Anterior cingulate cortex (tissue), 58 donors: ENCODE measurements at regions not wholly inside any gene's neighbourhood (a gene's known extent, or its start where the extent isn't known, plus 50 kb on each side); places are given as distances from the start of the nearest gene placed in this dataset.
"Not testable (repeated sequence)": the region's sequence is repeated elsewhere in the genome, so short reads cannot be mapped to it uniquely, and the experiment has no call there.

ENCODE experiments used
- DNase-seq, 58 donors: peaks; one replicate each; lab custom pipeline; 2025; lab: John Stamatoyannopoulos, UW

DNA sequence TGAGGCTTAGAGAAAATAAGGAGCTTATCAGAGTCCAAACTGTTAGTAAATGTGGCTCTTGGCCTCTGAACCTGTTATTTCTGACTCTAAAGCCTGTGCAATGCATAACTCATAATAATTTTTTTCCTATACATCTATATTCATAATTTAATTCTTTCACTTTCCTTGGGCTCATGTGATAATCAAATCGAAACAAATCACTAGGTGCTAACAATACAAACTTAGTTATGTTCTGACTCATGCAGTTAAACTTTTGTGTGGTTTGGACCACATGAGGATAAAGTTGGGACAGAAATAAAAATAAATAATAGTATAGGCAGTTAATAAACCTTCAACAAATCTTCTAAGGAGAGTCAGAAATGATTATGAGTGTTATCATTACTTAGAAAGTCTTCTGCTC lies 1629.0 kb downstream of the OLFM4 start:
- DNase-seq = no peak

DNA sequence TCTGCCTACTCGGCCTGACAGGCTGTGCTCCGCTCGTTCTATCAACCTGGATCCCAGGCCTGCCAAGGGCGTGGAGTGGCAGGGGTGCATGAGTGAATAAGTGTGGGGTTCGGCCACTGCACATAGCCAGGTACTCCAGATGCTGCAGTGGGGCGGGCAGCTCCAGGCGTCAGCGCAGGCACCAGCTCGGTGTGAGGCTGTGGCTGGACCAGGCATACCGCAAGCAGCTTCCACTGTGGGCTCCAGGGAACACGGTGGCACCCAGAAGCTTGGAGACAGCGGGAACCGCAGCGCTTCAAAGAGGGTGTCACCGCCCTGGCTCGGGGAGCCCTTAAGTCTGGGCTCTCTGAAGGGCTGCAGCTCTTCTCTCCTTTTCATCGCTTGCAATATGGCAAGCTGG lies 1630.2 kb downstream of the OLFM4 start:
- DNase-seq = no peak

DNA sequence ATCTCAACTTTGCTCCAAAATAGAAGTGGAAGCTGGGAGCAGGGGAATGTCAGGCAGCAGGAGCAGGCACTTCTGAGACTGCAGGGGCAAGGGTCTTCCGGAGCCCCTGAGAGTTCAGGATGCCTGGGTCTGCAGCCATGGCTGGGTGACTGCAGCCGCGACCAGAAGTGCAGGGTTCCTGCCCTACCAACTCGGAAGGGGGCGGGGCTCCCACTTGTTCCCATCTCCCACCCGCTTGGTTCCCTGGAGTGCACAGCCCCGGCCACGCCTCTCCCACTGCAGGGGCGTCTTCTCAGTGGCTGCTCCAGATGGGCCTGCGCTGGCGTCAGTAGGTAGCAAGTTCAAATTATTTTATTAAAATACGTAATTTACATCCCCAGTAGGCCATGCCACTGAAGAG lies 1631.7 kb downstream of the OLFM4 start:
- no peak for DNase-seq

DNA sequence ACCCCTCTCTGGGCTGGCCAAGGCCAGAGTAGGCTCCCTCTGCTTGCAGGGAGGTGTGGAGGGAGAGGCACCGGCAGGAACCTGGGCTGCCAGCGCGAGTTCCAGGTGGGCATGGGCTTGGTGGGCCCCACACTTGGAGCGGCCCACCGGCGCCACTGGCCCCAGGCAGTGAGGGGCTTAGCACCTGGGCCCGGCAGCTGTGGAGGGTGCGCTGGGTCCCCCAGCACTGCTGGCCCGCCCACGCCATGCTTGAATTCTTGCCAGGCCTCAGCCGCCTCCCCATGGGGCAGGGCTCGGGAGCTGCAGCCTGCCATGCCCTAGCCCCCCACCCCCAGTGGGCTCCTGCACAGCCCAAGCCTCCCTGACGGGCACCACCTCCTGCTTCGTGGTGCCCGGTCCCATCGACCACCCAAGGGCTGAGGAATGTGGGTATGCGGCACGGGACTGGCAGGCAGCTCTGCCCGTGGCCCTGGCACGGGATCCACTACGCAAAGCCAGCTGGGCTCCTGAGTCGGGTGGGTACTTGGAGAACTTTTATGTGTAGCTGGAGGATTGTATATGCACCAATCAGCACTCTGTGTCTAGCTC lies 1648.0 kb downstream of the OLFM4 start:
- DNase-seq = no peak

DNA sequence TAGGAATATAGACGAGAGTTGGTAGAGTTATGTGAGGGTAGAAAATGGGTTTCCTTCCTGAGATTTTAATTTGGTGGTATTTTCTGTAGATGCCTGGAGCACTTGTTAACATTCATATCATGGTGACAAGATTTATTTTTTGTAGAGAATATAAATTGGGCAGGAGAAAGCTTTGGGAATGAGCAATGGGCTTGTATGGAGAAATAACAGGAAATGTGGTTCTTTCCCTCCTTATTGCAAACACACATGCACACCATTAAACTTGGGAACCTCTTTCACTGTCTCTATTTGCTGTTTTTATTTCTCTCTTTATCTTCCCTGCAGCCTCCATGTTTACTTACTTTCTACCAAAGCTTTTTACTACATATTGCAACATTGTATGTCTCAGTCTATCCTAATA lies 1653.6 kb downstream of the OLFM4 start:
- DNase-seq = no peak

DNA sequence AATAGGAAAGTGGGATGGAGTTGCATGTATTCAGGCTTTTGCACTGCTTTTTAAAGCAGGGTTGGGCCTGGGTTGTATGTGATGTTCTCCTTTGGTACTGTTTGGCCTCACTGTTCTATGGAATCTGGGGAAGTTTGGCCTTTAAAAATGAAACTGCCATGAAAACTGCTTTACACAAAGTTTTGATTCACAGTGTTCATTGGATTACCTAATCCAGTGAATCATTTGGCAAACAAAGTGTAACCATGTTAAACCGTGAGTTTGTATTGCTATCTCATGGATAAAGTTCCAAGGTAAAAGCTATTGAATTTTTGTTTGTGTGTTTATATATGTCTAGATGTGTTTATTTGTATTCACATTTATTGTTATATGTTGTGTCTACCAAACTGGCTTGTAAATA lies 1658.6 kb downstream of the OLFM4 start:
- DNase-seq = no peak

DNA sequence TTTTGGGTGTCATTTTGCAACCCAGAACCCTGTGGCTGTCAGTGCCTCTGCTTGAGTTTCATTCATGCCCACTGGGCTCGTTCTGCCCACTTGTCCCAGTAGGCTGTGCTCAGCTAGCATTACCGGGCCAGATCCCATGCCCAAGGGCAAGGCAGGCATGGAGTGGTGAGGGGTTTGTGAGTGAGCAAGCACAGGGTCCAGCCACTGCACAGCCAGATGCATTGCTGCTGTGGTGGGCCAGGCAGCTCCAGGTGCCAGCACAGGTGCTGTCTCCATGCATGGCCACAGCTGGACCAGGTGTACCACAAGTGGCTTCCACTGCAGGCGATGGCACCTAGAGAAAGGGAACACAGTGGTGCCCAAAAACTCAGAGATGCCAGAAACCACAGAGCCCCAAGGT lies 1671.2 kb downstream of the OLFM4 start:
- no peak for DNase-seq

DNA sequence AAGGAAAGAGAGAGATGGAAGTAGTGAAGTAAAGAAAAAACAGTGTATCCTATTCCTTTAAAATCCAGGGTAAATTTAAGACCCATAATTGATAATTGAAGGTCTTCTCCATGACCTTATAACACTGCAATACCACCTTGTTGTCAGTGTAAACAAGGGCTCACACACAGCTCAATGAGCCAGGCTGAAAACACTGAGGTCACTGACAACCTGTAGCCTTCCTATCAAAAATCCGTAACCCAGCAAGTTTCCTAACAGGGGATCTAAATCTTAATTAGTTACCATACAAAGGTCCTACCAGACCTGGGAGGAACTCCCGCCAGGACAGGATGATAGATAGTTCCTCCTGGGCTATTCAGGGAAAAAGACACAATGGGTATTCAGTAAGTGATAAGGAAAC lies 1677.1 kb downstream of the OLFM4 start:
- no peak for DNase-seq

DNA sequence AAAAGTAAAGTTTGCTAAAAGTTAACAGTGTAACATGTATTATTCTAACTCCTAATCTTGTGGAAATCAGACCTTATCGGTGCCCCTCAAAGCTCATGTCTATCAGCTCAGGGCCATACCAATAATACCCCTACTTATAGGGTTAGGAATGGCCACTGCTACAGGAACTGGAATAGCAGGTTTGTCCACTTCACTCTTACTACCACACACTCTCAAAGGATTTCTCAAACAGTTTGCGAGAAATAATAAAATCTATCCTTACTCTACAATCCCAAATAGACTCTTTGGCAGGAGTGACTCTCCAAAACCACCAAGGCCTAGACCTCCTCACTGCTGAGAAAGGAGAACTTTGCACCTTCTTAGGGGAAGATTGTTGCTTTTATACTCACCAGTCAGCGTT lies 1677.7 kb downstream of the OLFM4 start:
- DNase-seq = no peak

DNA sequence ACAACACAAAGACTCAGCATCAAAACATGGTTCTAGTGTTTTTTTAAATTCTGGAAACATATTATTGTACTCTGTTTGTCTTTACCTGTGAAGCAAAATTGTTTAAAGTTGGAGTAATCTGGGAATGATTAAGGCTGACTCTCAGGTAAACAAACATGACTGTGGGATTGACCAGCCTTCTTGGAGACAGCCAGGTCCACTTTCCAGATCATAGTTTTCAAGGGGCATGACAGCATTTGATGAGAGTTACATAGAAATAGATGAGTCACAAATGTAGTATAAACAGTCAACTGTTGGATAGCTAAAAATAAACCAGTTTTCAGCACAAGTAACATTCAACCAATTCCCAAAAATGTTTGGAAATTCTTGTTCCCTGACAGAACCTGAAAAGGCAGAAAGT lies 1680.9 kb downstream of the OLFM4 start:
- DNase-seq = no peak

DNA sequence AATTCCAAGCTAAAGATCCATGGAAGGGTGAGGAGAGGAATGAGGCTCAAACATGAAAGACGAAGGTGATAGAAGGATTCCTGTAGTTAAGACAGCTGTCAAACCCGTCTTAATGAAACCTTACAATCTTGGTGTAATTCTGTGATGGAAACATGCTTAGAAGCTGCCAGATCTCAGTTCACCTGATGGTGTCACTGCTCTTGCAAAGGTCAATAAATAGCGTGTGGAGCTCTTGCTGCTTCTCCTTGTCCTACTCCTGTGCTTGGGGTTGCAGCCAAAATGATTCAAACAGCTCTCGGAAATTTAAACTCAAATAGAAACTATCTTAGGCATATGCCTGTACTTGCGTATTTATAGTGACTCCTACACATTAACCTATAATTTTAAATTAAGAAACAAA lies 1705.0 kb downstream of the OLFM4 start:
- DNase-seq = no peak

DNA sequence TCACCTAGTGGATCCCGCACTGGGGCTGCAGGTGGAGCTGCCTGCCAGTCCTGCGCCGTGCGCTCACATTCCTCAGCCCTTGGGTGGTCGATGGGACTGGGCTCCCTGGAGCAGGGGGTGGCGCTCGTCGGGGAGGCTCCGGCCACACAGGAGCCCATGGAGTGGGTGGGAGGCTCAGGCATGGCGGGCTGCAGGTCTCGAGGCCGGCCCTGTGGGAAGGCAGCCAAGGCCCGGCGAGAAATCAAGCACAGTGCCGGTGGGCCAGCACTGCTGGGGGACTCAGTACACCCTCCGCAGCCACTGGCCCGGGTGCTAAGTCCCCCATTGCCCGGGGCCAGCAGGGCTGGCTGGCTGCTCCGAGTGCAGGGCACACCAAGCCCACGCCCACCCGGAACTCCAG lies 1708.6 kb downstream of the OLFM4 start:
- DNase-seq = not testable (repeated sequence)

DNA sequence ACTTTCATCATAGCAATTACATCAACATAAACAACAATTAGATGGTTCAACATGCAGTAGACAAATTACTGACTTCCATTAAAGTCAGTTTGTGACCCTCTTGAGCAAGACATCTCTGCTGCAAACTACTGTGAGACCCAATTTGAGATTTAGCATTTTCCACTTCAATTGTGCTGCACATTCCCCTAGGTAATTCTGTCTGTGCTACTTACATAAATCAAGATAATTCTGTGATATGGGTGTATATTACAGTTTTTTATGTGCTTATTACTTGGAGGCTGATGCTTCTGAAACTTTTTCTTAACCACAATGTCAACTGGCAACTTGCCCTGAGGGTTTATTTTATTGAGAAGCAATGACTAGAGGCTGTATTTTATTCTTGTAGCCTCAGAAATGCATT lies 1714.4 kb downstream of the OLFM4 start:
- DNase-seq = no peak

DNA sequence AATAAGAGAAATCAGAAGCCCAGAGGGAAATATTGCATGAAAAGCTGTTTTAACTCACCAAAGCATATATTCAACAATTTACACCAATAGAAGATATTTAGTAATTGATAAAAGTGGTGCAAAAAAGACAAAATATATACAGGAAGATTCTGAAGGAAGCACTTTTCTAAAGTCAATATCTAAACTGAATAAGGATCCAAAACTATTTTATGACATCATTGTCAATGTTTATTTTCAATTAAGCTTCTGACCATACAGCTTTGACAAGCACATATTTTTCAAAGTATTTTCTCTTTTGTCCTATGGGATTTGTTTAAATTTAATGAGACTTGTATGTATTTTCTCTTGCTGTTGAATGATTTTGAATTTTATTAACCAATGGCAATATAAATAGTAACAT lies 1716.1 kb downstream of the OLFM4 start:
- no peak for DNase-seq

DNA sequence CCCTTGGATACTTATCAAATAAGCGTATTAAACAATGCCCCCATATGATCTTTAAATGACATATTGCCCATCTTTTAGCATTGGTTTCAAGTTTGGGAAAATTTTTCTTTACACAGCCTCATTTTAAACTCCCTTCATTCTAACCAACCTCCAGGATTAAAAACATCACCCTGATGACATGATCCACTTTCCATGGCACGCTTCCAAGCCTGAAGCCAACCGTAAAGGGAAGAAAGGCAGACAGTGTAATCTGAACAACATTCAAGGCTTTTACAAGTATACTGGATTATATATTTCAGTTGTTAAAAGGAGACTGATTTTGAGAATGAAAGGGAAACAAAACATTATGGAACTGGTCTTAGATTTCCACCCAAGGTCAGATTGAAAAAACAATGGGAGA lies 1721.9 kb downstream of the OLFM4 start:
- no peak for DNase-seq

DNA sequence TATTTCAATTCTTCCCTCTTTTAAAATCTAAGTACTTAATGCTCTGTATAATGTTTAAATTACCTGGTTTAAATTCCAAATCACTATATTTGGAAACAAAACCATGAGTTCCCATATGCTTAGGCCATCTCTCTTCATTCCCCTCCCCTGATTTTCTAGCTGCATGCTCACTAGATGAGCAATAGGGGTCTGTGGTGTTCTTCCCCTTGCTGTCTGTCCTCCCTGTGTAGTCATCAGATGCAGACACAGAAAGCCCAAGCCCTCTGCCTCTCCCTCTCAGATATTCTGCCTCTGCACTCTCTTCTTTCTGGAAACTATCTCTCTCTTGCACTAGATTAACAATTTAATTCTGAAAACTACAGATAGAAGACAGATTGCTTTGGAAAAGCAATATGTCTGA lies 1730.2 kb downstream of the OLFM4 start:
- no peak for DNase-seq

DNA sequence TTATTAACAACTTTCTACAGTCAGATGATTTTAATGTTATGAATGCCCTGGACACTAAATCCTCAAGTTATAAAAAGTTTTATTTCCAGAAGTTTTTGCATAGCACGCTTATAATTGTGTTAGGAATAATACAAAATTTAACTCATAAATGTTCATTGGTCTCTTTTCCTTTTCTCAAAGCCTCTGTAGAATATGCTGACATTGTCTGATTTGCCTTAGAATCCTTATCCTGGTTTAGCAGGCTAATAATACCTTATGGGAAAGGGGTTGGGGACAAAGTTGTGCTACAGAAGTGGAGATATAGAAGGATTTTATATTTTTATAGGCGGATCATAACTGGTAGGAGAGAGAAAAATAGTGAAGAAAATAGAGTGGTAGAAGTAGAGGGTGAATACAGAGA lies 1739.6 kb downstream of the OLFM4 start:
- DNase-seq = no peak

DNA sequence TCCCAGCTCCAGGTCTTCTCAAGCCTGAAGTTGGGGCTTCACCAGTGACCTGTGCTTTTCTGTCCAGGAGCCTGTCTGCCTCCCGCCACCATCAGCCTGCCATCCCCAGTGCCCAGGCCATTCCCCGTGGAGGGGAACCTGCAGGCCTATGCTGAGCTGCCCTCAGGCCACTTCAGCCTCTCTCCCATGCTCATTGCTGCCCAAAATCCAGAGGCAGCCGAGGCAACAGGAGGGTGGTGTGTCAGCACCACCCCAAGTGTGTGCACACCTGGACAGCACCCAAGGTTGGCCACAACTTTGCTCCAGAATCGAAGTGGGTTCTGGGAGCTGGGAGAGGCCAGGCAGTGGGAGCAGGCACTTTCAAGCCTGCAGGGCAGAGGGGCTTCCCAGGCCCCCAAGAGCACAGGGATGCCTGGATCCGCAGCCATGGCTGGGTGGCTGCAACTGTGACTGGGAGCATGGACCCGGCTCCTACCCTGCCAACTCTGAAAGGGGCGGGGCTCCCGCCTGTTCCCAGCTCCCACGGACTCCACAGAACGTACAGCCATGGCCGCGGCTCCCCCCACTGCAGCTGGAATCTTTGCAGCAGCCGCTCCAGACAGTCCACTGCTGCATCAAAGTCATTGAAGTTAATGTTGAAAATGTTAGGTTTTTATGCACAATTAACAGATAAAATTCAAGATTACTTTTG lies 1747.0 kb downstream of the OLFM4 start:
- DNase-seq = no peak

DNA sequence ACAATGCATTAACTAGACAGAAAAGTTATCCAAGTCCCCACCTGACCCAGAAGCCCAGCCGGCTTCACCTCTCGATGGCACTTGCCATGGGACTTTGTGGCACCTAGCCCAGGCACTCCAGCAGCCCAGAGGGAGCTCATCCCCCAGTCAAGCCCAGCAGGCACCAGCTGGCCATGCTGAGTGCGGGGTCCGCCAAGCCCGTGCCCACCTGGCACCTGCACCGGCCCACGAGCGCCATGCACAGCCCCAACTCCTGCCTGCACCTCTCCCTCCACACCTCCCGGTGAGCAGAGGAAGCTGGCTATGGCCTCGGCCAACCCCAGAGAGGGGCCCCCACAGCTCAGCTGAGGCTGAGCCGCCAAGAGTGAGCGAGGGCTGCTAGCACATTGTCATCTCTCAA lies 1759.1 kb downstream of the OLFM4 start:
- DNase-seq = no peak

DNA sequence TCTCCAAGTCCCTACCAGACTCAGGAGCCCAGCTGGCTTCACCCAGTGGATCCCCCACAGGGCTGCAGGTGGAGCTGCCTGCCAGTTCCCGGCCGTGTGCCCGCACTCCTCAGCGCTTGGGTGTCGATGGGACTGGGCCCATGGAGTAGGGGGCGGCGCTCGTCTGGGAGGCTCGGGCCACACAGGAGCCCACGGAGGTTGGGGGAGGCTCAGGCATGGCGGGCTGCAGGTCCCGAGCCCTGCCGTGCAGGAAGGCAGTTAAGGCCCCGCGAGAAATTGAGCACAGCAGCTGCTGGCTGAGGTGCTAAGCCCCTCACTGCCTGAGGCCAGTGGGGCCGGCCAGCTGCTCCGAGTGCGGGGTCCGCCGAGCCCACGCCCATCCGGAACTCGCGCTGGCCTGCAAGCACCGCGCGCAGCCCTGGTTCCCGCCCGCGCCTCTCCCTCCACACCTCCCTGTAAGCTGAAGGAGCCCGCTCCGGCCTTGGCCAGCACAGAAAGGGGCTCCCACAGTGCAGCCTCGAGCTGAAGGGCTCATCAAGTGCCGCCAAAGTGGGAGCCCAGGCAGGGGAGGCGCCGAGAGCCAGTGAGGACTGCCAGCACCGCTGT lies 1771.1 kb downstream of the OLFM4 start:
- no peak for DNase-seq

DNA sequence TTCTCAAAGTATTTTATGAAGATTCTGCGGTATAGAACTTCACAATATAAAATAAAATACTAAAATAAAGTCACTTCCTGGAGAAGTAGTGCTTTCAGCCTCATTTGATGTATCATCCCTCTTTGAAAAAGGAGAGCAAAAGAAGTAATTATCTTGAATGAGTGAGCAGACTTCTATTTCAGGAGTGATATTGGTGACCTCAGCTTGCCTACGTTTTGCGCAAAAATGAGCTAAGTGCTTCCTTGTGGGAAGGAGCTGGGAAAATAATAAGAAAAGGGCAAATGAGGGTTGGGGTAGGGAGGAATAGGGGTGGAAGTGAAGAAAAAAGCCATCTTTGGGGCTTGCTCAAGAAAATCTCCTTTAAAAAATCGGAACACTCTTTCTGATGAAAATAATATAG lies 1773.6 kb downstream of the OLFM4 start:
- DNase-seq = no peak

DNA sequence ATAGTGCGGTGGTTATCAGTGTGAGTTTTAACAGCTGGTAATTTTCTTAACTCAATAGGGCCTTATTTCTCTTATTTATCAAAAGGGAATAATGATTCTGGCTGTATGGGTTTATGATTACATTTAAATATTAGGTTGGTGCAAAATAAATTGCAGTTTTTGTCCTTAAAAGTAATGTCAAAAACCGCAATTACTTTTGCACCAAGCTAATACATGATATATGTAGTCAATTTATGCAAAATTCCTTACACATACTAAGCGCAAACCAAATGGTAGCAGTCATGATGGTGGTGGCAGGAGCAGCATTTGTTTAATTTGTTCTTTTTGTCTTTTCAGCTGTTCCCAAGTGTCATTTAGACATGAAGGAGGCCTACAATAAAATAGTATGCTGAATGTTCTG lies 1777.1 kb downstream of the OLFM4 start:
- DNase-seq = no peak
